WTC11 (cell line): ENCODE measurements at regions not wholly inside any gene's neighbourhood (a gene's known extent, or its start where the extent isn't known, plus 50 kb on each side); places are given as distances from the start of the nearest gene placed in this dataset.

Experiments used
- ARID4B ChIP-seq: sonication (generic); formaldehyde crosslinking; IDR thresholded peaks from 2 replicates; pipeline ENCODE4 v1.8.0; 2023; ENCODE audit warnings: missing genetic modification reagents, mild to moderate bottlenecking, borderline replicate concordance
- ATF6 ChIP-seq: sonication (generic); formaldehyde crosslinking; IDR thresholded peaks from 2 replicates; pipeline ENCODE4 v1.8.1; 2023; ENCODE audit warnings: mild to moderate bottlenecking, missing genetic modification reagents
- CTCF ChIP-seq: fragments of 200-600 bp; IDR thresholded peaks from 2 replicates; pipeline ENCODE4 v1.8.0; 2022; ENCODE audit warnings: antibody characterized with exemption
- ESRRA ChIP-seq: sonication (generic); formaldehyde crosslinking; IDR thresholded peaks from 2 replicates; pipeline ENCODE4 v1.8.1; 2022; ENCODE audit warnings: mild to moderate bottlenecking, missing genetic modification reagents, borderline replicate concordance
- GRHL2 ChIP-seq: fragments of 250-450 bp; sonication (Bioruptor Pico); IDR thresholded peaks from 2 replicates; pipeline ENCODE4 v1.8.0; 2022; ENCODE audit warnings: mild to moderate bottlenecking, moderate library complexity; ENCODE audit not compliant: insufficient replicate concordance, severe bottlenecking
- HMGXB4 ChIP-seq: sonication (generic); formaldehyde crosslinking; IDR thresholded peaks from 2 replicates; pipeline ENCODE4 v1.8.1; 2023; ENCODE audit warnings: mild to moderate bottlenecking, moderate library complexity, missing genetic modification reagents
- MAX ChIP-seq: sonication (generic); formaldehyde crosslinking; IDR thresholded peaks from 2 replicates; pipeline ENCODE4 v1.8.0; 2022; ENCODE audit warnings: mild to moderate bottlenecking, missing genetic modification reagents
- NR2C2 ChIP-seq: sonication (generic); formaldehyde crosslinking; IDR thresholded peaks from 2 replicates; pipeline ENCODE4 v1.8.0; 2022; ENCODE audit warnings: mild to moderate bottlenecking, missing genetic modification reagents
- OVOL2 ChIP-seq: fragments of 250-450 bp; sonication (Bioruptor Pico); IDR thresholded peaks from 2 replicates; pipeline ENCODE4 v1.9.0; 2021; ENCODE audit warnings: mild to moderate bottlenecking, borderline replicate concordance
- SMAD4 ChIP-seq: sonication (generic); formaldehyde crosslinking; IDR thresholded peaks from 2 replicates; pipeline ENCODE4 v1.8.0; 2022; ENCODE audit warnings: mild to moderate bottlenecking, missing genetic modification reagents
- SP1 ChIP-seq: sonication (generic); formaldehyde crosslinking; conservative IDR thresholded peaks from 2 replicates; pipeline ENCODE4 v1.8.1; 2022; ENCODE audit warnings: missing genetic modification reagents
- STAT6 ChIP-seq: sonication (generic); formaldehyde crosslinking; conservative IDR thresholded peaks from 2 replicates; pipeline ENCODE4 v1.8.1; 2023; ENCODE audit warnings: mild to moderate bottlenecking, low read depth, missing genetic modification reagents, moderate library complexity
- USF2 ChIP-seq: sonication (generic); formaldehyde crosslinking; IDR thresholded peaks from 2 replicates; pipeline ENCODE4 v1.8.1; 2023; ENCODE audit warnings: mild to moderate bottlenecking, missing genetic modification reagents, moderate library complexity
- ZNF532 ChIP-seq: fragments of 250-450 bp; sonication (Bioruptor Pico); IDR thresholded peaks from 2 replicates; pipeline ENCODE4 v1.9.0; 2021; ENCODE audit warnings: mild to moderate bottlenecking, borderline replicate concordance

GRCh38 chr2:100643906-100644501, 81.2 kb downstream of the PDCL3 start:
- TF ChIP-seq SP1 (CRISPR knock-in tag), result no peak
- no peak for TF ChIP-seq CTCF
- no peak for TF ChIP-seq HMGXB4 (CRISPR knock-in tag)
- no peak for TF ChIP-seq ESRRA (CRISPR knock-in tag)
- TF ChIP-seq SMAD4 (CRISPR knock-in tag), result no peak
- TF ChIP-seq STAT6 (CRISPR knock-in tag), result no peak
- TF ChIP-seq OVOL2 (CRISPR knock-in tag), result no peak
- no peak for TF ChIP-seq USF2 (CRISPR knock-in tag)
- TF ChIP-seq NR2C2 (CRISPR knock-in tag), result no peak
- no peak for TF ChIP-seq MAX (CRISPR knock-in tag)
- no peak for TF ChIP-seq ZNF532 (CRISPR knock-in tag)
- TF ChIP-seq ARID4B (CRISPR knock-in tag), result no peak
- no peak for TF ChIP-seq ATF6 (CRISPR knock-in tag)
- no peak for TF ChIP-seq GRHL2 (CRISPR knock-in tag)
